ENCODE measurements at regions not wholly inside any gene's neighbourhood (a gene's known extent, or its start where the extent isn't known, plus 50 kb on each side); places are given as distances from the start of the nearest gene placed in this dataset.

- no peaks in the 10 kb centered on the region for H3K4me1 ChIP-seq (ENCODE audit: insufficient read depth, low read length)
- H3K9ac ChIP-seq (ENCODE audit: low read depth, low read length), result no peak overlapping the region
- no peaks in the 10 kb centered on the region for H3K27me3 ChIP-seq (ENCODE audit: insufficient read depth, low read length)
Measured at GRCh38 chr2:62284471-62284870, 88.6 kb downstream of the B3GNT2 start.

GRCh38 chr2:62283147-62283546 lies 87.2 kb downstream of the B3GNT2 start:
- no peaks in the 10 kb centered on the region for H3K27me3 ChIP-seq (ENCODE audit: insufficient read depth, low read length)
- peaks cover 34% of the 10 kb centered on the region for H3K9me3 ChIP-seq (ENCODE audit: insufficient read depth, low read depth, low read length)
- H3K27ac ChIP-seq (ENCODE audit: low read length), result no peak overlapping the region
- no peaks in the 10 kb centered on the region for H3K4me1 ChIP-seq (ENCODE audit: insufficient read depth, low read length)
- no peaks in the 10 kb centered on the region for H3K36me3 ChIP-seq (ENCODE audit: insufficient read depth, low read depth, low read length)
- H3K4me3 ChIP-seq (ENCODE audit: low read length), result no peak overlapping the region
- H3K9ac ChIP-seq (ENCODE audit: low read depth, low read length), result no peak overlapping the region

More at GRCh38 chr2:62284471-62284870, 88.6 kb downstream of the B3GNT2 start:
- H3K36me3 ChIP-seq (ENCODE audit: insufficient read depth, low read depth, low read length), result no peaks in the 10 kb centered on the region
- no peak overlapping the region for H3K27ac ChIP-seq (ENCODE audit: low read length)
- peaks cover 22% of the 10 kb centered on the region for H3K9me3 ChIP-seq (ENCODE audit: insufficient read depth, low read depth, low read length)
- no peak overlapping the region for H3K4me3 ChIP-seq (ENCODE audit: low read length)

- no peaks in the 10 kb centered on the region for H3K4me1 ChIP-seq (ENCODE audit: insufficient read depth, low read length)
- H3K36me3 ChIP-seq (ENCODE audit: insufficient read depth, low read depth, low read length), result no peaks in the 10 kb centered on the region
- H3K27ac ChIP-seq (ENCODE audit: low read length), result no peak overlapping the region
- peaks cover 49% of the 10 kb centered on the region for H3K9me3 ChIP-seq (ENCODE audit: insufficient read depth, low read depth, low read length)
- H3K27me3 ChIP-seq (ENCODE audit: insufficient read depth, low read length), result no peaks in the 10 kb centered on the region
- H3K9ac ChIP-seq (ENCODE audit: low read depth, low read length), result no peak overlapping the region
- no peak overlapping the region for H3K4me3 ChIP-seq (ENCODE audit: low read length)
Measured at GRCh38 chr2:62281663-62282062, 85.7 kb downstream of the B3GNT2 start.

- Histone ChIP-seq H3K9ac (ENCODE audit: low read depth, low read length) (no peak overlapping the region), H3K27ac (ENCODE audit: low read length) (no peak overlapping the region), H3K4me1 (ENCODE audit: insufficient read depth, low read length) (no peaks in the 10 kb centered on the region), H3K36me3 (ENCODE audit: insufficient read depth, low read depth, low read length) (no peaks in the 10 kb centered on the region), H3K9me3 (ENCODE audit: insufficient read depth, low read depth, low read length) (peaks cover 39% of the 10 kb centered on the region), H3K4me3 (ENCODE audit: low read length) (no peak overlapping the region), H3K27me3 (ENCODE audit: insufficient read depth, low read length) (no peaks in the 10 kb centered on the region)
Measured at GRCh38 chr2:62277688-62278087, 81.8 kb downstream of the B3GNT2 start.

All from iPS-20b (cell line).